CD4-positive, alpha-beta T cell treated with Interleukin-6 for 4 hours (primary cell): ENCODE measurements at regions not wholly inside any gene's neighbourhood (a gene's known extent, or its start where the extent isn't known, plus 50 kb on each side); places are given as distances from the start of the nearest gene placed in this dataset.
"Not testable (repeated sequence)": the region's sequence is repeated elsewhere in the genome, so short reads cannot be mapped to it uniquely, and the experiment has no call there.

ENCODE experiments used
- DNase-seq: peaks from one replicate; pipeline ENCODE4 v3.0.0-alpha.2; 2020; ENCODE audit warnings: mixed read lengths

DNA sequence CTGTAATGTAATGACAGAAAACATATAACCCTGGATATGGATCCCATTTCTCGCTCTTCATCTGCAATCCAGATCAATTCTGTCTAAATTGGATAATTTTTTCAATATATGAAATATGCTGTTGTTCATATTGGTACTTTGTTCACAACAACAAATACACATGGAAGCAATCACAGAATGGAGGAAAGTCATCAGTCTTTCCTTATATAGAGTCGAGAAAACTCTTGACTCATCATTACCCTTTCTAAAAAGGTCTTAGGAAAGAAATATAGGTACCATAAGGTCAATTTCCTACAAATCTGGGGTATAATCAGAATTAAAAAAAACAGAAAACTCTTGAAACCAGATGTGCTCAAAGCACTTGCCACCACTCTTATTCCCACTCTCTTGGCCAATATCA, 677.6 kb upstream of the ID4 start:
- no peak for DNase-seq

- no peak for DNase-seq
Measured at GRCh38 chr6:19160081-19160730, 677.0 kb upstream of the ID4 start.

DNA sequence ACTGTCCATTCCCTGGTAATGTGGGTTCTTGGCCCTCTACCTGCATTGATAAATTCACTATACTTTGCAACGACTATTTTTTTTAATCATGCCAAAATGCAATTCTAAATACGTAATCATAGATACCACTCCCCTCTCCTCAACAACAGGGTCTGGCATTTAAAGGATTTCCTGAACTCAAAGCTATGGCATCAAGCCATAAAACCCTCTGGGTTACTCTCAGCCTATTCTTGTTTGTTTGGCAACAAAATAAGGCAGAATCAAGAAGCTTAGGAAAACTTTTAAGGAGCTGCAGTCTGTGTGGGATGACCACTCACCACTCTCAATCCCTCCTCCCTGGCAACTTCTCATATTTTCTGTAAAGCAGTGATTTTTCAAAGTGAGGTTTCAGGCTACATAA, 669.9 kb upstream of the ID4 start:
- no peak for DNase-seq

DNA sequence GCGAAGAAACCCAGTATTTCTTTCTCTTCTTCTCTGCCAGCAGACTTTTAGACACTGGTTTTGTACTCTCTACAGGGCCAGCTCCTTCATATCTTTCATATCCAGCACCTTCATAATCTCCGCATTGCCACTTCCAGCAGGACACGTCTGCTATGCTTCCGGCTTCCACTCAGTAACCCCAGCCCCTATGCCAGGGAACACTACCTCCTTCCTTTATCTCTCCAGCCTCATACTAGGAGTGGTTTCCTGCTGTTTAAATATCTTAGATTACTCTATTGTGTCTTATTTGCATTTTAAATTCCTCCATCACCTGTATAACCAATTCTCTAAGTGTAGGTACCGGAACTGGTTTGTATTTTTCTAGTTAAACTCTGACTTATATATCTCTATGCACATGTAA, 667.8 kb upstream of the ID4 start:
- no peak for DNase-seq

DNA sequence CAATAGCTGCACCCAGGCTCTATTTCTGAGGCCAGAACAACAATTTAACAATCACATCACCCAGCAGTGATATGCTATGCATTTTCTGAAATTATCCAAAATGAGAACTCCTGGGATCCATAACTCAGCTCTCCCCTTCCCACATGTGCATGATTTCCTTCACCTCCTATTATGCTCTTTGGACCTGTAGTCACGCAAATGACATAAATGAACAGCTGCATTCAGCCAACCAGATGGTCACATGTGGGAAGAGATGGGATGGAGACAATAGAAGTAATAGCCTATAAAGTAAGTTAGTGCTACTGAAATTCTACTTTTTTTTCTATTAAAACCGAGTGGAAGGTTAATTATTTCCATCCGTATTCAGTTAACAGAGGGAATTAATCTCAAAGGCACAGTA, 662.1 kb upstream of the ID4 start:
- DNase-seq, result no peak

DNA sequence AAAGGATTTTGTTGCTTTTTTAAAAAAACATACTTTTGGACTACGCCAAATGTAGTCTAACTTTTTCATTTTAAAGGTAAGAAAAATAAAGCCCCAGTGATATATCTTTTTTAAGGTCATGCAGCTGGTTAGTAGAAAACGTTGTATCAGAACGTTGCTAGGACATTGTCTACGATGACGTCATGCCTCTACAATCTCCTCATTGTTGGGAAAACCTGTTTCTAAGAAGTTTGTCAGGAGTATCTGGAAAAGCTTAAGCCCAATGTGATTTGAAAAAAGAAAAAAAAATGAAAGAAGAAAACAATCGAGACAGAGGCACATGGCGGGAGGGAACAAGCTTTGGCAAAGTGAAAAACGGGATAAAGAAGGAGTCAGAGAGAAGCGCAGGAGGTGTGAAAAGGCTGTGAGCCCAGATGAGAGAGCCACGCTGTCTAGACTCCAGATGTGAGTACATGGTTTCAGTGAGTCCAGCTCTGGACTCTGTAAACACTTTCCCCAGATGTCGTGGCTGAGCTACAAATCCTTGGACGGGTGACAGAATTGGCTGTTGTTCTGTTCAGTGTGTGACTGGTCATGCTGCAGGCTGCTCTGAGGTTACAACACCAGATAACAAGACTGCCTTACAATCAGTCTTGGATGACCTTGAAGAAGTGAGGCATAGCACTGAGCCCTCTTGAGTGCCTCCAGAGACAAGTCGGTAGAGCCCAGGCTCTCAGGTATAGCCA, 656.7 kb upstream of the ID4 start:
- no peak for DNase-seq

DNA sequence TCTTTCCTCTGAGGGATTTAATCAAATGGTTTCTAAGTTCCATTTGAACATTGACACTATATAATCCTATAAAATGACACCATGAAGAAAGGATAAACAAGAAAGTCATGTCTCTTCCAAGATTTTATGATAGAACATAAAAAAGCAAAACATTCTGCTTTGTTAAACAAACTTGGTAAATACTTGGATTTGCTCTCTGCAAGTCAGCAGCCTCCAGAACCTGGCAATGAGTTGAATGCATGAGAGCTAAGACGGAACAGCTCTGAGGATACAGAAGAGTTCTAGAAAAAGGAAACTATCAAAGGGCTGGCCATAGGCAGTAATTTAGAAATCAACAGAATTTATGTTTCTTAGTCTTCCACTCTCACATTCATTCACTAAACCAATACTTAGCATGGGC, 656.0 kb upstream of the ID4 start:
- DNase-seq, result no peak

DNA sequence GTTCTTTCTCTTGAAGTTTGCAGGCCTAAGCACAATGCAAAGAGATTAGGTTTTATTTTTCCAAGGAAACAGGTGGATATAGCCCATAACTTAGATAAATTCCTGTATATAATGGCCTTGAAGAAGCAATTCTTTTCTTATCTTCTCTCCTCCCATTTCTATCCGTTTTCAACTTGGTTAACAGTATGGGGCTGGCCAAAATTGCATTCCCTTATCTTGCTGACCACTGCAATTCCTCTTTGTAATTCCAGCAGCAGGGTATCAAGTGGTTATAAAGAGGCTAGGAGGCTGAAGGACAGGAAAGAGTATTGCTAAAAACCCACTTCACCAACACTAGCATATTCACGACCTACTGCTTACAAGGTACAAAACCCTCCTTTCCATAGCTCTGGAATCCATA, 643.5 kb upstream of the ID4 start:
- no peak for DNase-seq

GRCh38 chr6:19204445-19204844, 632.7 kb upstream of the ID4 start:
- DNase-seq, result no peak

DNA sequence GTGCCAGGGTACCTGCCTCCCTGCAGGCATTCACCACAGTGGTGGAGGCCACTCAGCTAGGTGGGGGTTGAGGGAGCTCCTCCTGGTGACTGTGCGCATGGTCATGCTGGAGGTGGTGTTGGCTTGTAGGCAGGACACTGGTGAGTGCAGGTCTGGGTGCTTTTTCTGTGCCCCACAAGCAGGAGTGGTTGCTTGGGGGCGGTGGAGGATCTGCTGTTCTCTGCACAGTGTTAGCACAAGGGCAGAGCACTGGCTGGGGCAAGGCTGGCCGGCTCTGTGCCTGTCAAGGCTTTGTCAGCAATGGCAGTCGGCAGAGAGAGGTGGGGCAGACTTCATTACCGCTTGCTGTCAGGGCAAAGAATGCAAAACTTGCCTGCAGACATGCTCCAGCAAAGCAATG, 632.1 kb upstream of the ID4 start:
- DNase-seq, result no peak

DNA sequence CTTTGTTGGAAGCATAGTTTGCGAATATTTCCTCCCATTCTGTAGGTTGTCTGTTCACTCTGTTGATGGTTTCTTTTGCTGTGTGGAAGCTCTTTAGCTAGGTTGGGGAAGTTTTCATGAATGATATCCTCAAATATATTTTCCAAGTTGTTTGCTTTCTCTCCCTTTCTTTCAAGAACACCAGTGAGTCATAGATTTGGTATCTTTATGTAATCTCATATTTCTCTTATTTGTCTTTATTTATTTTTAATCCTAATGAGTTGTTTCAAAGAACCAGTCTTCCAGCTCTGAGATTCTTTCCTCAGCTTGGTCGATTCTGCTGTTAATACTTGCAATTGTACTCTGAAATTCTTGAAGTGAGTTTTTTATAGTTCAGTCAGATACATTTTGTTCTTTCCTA, 628.0 kb upstream of the ID4 start:
- no peak for DNase-seq

GRCh38 chr6:19210849-19211590, 626.1 kb upstream of the ID4 start:
- DNase-seq, result peak; percentile 6

GRCh38 chr6:19214231-19214630, 622.9 kb upstream of the ID4 start:
- DNase-seq, result no peak

DNA sequence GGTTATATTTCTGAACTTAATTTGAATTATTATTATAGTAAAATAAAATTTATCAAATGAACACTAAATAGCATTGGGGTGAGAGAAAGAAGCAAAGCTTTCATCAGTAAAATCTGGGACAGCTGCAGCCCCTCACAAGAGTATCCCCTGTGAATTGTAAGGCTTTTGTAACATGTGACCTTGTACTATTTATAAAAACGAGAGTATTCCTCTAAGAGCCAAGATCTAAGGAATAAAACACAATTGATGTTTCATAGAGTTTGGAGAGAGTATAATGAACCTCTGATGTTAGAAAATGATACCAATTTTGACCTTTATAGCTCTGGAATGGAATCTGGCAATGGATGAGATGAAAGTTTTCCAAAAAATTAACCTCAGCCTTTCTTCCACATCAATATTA, 617.2 kb upstream of the ID4 start:
- DNase-seq, result no peak

GRCh38 chr6:19231878-19232561, 605.1 kb upstream of the ID4 start:
- no peak for DNase-seq

GRCh38 chr6:19245656-19246055, 591.5 kb upstream of the ID4 start:
- no peak for DNase-seq

GRCh38 chr6:19247181-19247580, 590.0 kb upstream of the ID4 start:
- not testable (repeated sequence) for DNase-seq

DNA sequence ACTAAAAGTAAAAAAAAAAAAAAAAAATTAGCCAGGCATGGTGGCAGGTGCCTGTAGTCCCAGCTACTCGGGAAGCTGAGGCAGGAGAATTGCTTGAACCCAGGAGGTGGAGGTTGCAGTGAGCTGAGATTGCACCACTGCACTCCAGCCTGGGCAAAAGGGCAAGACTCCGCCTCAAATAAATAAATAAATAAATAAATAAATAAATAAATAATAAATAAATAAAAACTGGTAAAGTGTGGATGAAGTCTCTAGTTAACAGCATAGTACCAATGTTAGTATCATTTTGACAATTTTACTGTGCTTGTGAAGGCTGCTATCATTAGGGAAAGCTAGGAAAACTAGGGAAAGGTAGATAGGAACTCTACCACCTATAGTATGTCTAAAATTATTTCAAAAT, 581.0 kb upstream of the ID4 start:
- not testable (repeated sequence) for DNase-seq

DNA sequence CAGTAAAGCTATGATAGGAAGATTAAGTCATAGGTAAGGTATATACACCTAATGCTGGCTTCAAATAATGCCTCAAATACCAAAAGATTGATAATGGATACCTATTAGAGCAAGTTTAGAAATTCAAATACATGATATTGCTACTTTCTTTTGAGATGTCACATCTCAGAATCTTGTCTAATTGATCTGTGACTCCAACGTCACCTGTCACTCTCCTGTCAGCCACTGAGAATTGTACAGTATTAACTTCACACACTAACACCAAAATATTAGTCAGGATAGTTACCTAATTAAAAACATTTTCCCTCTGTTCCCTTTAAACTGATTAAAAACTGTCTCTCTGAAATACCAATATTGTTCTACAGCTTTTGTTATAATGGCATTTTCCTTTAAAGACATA, 575.5 kb upstream of the ID4 start:
- no peak for DNase-seq

DNA sequence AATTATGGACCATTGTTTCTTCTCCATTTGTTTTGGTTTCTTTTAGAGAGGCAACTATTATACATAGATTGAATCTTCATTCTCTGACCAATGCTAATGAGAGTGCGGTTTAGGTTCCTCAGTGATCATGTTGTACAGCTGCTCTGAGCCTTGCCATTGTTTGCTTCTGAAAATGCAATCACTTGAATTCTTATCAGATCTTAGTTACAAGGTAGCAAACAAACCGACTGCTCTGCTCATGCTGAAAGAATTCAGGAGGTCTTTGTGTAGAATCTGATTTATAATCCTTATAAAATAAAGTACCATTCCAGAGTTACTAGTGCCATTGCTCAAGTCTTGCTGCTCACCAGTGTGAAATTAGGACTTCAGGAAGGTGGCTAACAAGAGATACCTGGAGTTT, 569.1 kb upstream of the ID4 start:
- DNase-seq, result no peak

DNA sequence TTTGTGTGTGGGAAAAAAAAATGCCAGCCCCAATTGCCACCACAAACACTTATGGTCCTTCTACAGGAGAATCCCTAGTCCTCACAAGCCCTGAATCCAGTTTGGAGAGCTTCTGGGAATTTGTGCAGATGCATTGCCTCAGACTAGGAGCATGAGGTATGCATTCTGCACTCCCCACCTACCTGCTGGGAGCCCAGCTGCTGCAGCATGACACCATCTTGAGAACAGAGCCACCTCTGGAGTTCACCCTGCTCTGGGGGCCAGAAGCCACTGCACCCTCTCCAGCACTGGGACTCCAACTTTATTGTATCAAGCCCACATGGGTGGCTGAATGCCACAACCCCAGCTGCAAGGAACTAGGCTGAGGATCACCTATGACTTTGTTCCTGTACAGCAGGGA, 568.5 kb upstream of the ID4 start:
- DNase-seq, result no peak

GRCh38 chr6:19269341-19269898, 567.8 kb upstream of the ID4 start:
- DNase-seq, result no peak

GRCh38 chr6:19270616-19271015, 566.6 kb upstream of the ID4 start:
- no peak for DNase-seq
